ENCODE measurements at regions not wholly inside any gene's neighbourhood (a gene's known extent, or its start where the extent isn't known, plus 50 kb on each side); places are given as distances from the start of the nearest gene placed in this dataset.

DNA sequence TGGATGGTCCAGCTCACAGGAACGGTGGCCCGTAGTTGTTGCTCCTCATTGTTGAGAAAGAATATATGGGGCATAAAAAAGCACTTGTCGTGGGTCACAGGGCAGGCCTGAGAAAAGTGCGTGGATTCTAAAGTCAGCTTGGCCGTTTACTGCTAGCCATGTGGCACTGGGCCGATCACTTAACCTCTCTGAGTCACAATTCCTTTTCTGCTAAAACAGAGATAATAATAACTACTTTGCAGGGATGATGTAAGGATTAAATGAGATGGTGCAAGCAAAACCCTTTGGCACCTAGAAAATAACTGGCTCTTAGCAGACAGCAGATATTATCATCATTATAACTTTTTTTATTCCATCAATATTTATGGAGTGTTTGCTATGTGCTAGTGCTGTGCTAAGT is 579.7 kb downstream of the CCDC171 start:
- no peak overlapping the region for H3K4me2 ChIP-seq (ENCODE audit: low read length)
- no peaks in the 10 kb centered on the region for H3F3A ChIP-seq (ENCODE audit: control insufficient read depth, insufficient read depth)
- no peaks in the 10 kb centered on the region for H3K36me3 ChIP-seq (ENCODE audit: control insufficient read depth, low read length)
- no peaks in the 10 kb centered on the region for H3K79me2 ChIP-seq (ENCODE audit: control insufficient read depth, low read length)
- no peaks in the 10 kb centered on the region for H3K9me3 ChIP-seq (ENCODE audit: control insufficient read depth, insufficient read depth, low read length)
- H3K27me3 ChIP-seq (ENCODE audit: control insufficient read depth, low read length), result no peaks in the 10 kb centered on the region
- H3K9me2 ChIP-seq (replicated peaks; ENCODE audit: control insufficient read depth, low read length), result no peaks in the 10 kb centered on the region
- no peak overlapping the region for H3K27ac ChIP-seq (ENCODE audit: low read depth, low read length)
- TF ChIP-seq, protein P1, sequence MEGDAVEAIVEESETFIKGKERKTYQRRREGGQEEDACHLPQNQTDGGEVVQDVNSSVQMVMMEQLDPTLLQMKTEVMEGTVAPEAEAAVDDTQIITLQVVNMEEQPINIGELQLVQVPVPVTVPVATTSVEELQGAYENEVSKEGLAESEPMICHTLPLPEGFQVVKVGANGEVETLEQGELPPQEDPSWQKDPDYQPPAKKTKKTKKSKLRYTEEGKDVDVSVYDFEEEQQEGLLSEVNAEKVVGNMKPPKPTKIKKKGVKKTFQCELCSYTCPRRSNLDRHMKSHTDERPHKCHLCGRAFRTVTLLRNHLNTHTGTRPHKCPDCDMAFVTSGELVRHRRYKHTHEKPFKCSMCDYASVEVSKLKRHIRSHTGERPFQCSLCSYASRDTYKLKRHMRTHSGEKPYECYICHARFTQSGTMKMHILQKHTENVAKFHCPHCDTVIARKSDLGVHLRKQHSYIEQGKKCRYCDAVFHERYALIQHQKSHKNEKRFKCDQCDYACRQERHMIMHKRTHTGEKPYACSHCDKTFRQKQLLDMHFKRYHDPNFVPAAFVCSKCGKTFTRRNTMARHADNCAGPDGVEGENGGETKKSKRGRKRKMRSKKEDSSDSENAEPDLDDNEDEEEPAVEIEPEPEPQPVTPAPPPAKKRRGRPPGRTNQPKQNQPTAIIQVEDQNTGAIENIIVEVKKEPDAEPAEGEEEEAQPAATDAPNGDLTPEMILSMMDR (IDR thresholded peaks at IDR 0.05; ENCODE audit: low read depth, low read length, poor library complexity, severe bottlenecking), result no peak
- no peak for TF ChIP-seq EZH2phosphoT487 (IDR thresholded peaks at IDR 0.05; ENCODE audit: borderline replicate concordance, low read length)
- H3K4me3 ChIP-seq (ENCODE audit: low read length), result no peak overlapping the region
- H4K20me1 ChIP-seq (ENCODE audit: control insufficient read depth, insufficient read depth, low read depth, low read length), result no peaks in the 10 kb centered on the region
- no peaks in the 10 kb centered on the region for H3K4me1 ChIP-seq (ENCODE audit: control insufficient read depth, low read length)

DNA sequence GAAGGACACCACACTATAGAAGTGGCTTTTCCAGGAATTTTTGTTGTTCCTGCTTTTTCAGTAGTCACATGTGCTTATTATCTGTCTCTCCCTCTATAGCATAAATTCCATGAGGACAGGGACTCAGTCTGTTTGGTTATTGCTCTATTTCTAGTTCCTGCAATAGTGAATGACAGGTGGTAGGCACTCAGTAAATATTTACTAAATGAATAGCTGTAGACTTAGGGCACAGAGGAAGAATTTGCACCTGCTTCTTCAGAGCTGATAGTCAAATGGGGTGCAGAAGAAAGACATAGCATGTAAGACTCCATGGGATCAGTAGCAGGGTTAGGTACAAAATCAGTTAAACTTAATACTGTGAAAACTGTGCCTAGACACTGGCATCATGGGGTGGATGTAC is 580.2 kb downstream of the CCDC171 start:
- no peaks in the 10 kb centered on the region for H4K20me1 ChIP-seq (ENCODE audit: control insufficient read depth, insufficient read depth, low read depth, low read length)
- no peak overlapping the region for H3K4me2 ChIP-seq (ENCODE audit: low read length)
- H3K9me3 ChIP-seq (ENCODE audit: control insufficient read depth, insufficient read depth, low read length), result no peaks in the 10 kb centered on the region
- H3K27ac ChIP-seq (ENCODE audit: low read depth, low read length), result no peak overlapping the region
- H3K9me2 ChIP-seq (replicated peaks; ENCODE audit: control insufficient read depth, low read length), result no peaks in the 10 kb centered on the region
- H3K36me3 ChIP-seq (ENCODE audit: control insufficient read depth, low read length), result no peaks in the 10 kb centered on the region
- H3K79me2 ChIP-seq (ENCODE audit: control insufficient read depth, low read length), result no peaks in the 10 kb centered on the region
- no peak overlapping the region for H3K4me3 ChIP-seq (ENCODE audit: low read length)
- no peaks in the 10 kb centered on the region for H3F3A ChIP-seq (ENCODE audit: control insufficient read depth, insufficient read depth)
- no peaks in the 10 kb centered on the region for H3K4me1 ChIP-seq (ENCODE audit: control insufficient read depth, low read length)
- no peaks in the 10 kb centered on the region for H3K27me3 ChIP-seq (ENCODE audit: control insufficient read depth, low read length)
- TF ChIP-seq, protein P1 (IDR thresholded peaks at IDR 0.05; ENCODE audit: low read depth, low read length, poor library complexity, severe bottlenecking), result no peak
- no peak for TF ChIP-seq EZH2phosphoT487 (IDR thresholded peaks at IDR 0.05; ENCODE audit: borderline replicate concordance, low read length)

DNA sequence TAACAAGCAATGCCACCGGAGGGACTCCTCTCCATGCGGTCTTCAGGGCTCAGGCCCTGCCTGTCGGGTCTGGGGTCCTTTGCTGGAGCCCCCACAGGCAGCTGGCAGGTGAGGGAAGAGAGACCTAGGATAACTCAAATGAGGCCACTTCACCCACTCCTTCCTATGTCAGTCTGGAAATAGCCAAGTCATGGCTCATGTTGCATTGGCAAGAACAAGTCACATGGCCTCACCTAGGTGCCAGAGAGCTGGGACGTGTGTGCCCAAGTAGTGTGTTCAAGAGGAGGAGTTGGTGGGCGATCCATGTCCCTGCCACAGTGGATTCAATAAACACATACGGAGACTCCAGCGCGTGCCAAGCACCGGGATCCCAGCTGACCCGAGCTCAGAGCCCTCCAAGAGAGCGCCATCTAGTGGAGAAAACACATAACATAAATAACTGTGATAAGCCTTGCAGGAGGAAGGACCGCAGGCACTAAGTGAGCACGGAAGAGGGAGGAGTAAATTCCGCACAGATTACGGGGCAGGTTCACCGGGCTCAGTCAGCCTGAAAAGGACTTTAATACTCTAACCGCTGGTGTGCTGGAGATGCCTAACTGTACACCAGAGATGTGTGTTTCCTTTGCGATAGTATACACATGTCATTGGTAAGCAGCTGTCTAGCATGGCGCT is 580.8 kb downstream of the CCDC171 start:
- Histone ChIP-seq H4K20me1 (ENCODE audit: control insufficient read depth, insufficient read depth, low read depth, low read length) (no peaks in the 10 kb centered on the region), H3K4me1 (ENCODE audit: control insufficient read depth, low read length) (no peaks in the 10 kb centered on the region), H3K27ac (ENCODE audit: low read depth, low read length) (no peak overlapping the region), H3K4me3 (ENCODE audit: low read length) (no peak overlapping the region), H3K4me2 (ENCODE audit: low read length) (no peak overlapping the region), H3K9me2 (replicated peaks; ENCODE audit: control insufficient read depth, low read length) (no peaks in the 10 kb centered on the region), H3K79me2 (ENCODE audit: control insufficient read depth, low read length) (no peaks in the 10 kb centered on the region), H3F3A (ENCODE audit: control insufficient read depth, insufficient read depth) (no peaks in the 10 kb centered on the region), H3K9me3 (ENCODE audit: control insufficient read depth, insufficient read depth, low read length) (no peaks in the 10 kb centered on the region), H3K36me3 (ENCODE audit: control insufficient read depth, low read length) (no peaks in the 10 kb centered on the region), H3K27me3 (ENCODE audit: control insufficient read depth, low read length) (no peaks in the 10 kb centered on the region)
- TF ChIP-seq, protein P1 (IDR thresholded peaks at IDR 0.05; ENCODE audit: low read depth, low read length, poor library complexity, severe bottlenecking), result peak; percentile 82
- TF ChIP-seq EZH2phosphoT487 (IDR thresholded peaks at IDR 0.05; ENCODE audit: borderline replicate concordance, low read length), result no peak
